Urothelium cell line (cell line): ENCODE measurements at regions not wholly inside any gene's neighbourhood (a gene's known extent, or its start where the extent isn't known, plus 50 kb on each side); places are given as distances from the start of the nearest gene placed in this dataset.
"Not testable (repeated sequence)": the region's sequence is repeated elsewhere in the genome, so short reads cannot be mapped to it uniquely, and the experiment has no call there.

Experiments used
- DNase-seq: peaks from one replicate; pipeline ENCODE4 v3.0.0; 2011; ENCODE audit warnings: low spot score, mixed read lengths
- FAIRE-seq: peaks from 2 replicates; lab custom pipeline; 2011; peaks lifted over from hg19 to GRCh38; lab: Jason Lieb, UNC

- FAIRE-seq (no peak), DNase-seq (no peak)
Observed at GRCh38 chr1:3989465-3989864, 89.4 kb upstream of the C1orf174 start.

- DNase-seq (no peak), FAIRE-seq (peak; percentile 30)
Observed at GRCh38 chr1:3992103-3992556, 92.1 kb upstream of the C1orf174 start.

- FAIRE-seq (no peak), DNase-seq (no peak)
Observed at GRCh38 chr1:3992746-3993145, 92.7 kb upstream of the C1orf174 start.

GRCh38 chr1:3993619-3994375 lies 93.7 kb upstream of the C1orf174 start:
- no peak for FAIRE-seq
- no peak for DNase-seq

- no peak for FAIRE-seq
Observed at GRCh38 chr1:3995141-3995780, 95.2 kb upstream of the C1orf174 start.

GRCh38 chr1:3996846-3997705 lies 97.0 kb upstream of the C1orf174 start:
- FAIRE-seq (no peak), DNase-seq (no peak)

More at GRCh38 chr1:3995141-3995780, 95.2 kb upstream of the C1orf174 start:
- DNase-seq = no peak

- no peak for FAIRE-seq
- no peak for DNase-seq
Observed at GRCh38 chr1:3998086-3998485, 98.0 kb upstream of the C1orf174 start.

GRCh38 chr1:3999514-3999913 lies 99.4 kb upstream of the C1orf174 start:
- FAIRE-seq, DNase-seq: not testable (repeated sequence)

- DNase-seq = no peak
Observed at GRCh38 chr1:3999941-4000735, 100.1 kb upstream of the C1orf174 start.

GRCh38 chr1:4000811-4001251 lies 100.8 kb upstream of the C1orf174 start:
- DNase-seq (no peak), FAIRE-seq (no peak)

More at GRCh38 chr1:3999941-4000735, 100.1 kb upstream of the C1orf174 start:
- no peak for FAIRE-seq

- no peak for DNase-seq
- FAIRE-seq = no peak
Observed at GRCh38 chr1:4001461-4001860, 101.4 kb upstream of the C1orf174 start.

GRCh38 chr1:4002061-4002521 lies 102.0 kb upstream of the C1orf174 start:
- FAIRE-seq = no peak

GRCh38 chr1:4002741-4003140 lies 102.7 kb upstream of the C1orf174 start:
- FAIRE-seq (no peak), DNase-seq (no peak)

More at GRCh38 chr1:4002061-4002521, 102.0 kb upstream of the C1orf174 start:
- DNase-seq = no peak

- DNase-seq = no peak
- no peak for FAIRE-seq
Observed at GRCh38 chr1:4003846-4004505, 103.9 kb upstream of the C1orf174 start.

- DNase-seq (no peak), FAIRE-seq (no peak)
Observed at GRCh38 chr1:4004635-4005430, 104.8 kb upstream of the C1orf174 start.

GRCh38 chr1:4005431-4005830 lies 105.4 kb upstream of the C1orf174 start:
- DNase-seq = no peak
- FAIRE-seq = no peak

GRCh38 chr1:4006676-4007374 lies 106.8 kb upstream of the C1orf174 start:
- DNase-seq (no peak), FAIRE-seq (no peak)

GRCh38 chr1:4010284-4010683 lies 110.2 kb upstream of the C1orf174 start:
- DNase-seq = no peak
- FAIRE-seq = no peak
